Eye (tissue), 1 donor: ENCODE measurements at regions not wholly inside any gene's neighbourhood (a gene's known extent, or its start where the extent isn't known, plus 50 kb on each side); places are given as distances from the start of the nearest gene placed in this dataset.

Source experiments
- DNase-seq: peaks from one replicate; pipeline ENCODE4 v3.0.0-alpha.2; 2015

GRCh38 chr6:153872946-153873345 lies 166.1 kb upstream of the OPRM1 start:
- peak; percentile 20 for DNase-seq

- no peak for DNase-seq
Observed at GRCh38 chr6:153862927-153863326, 176.1 kb upstream of the OPRM1 start.

GRCh38 chr6:153862139-153862538 lies 176.9 kb upstream of the OPRM1 start:
- DNase-seq = no peak

GRCh38 chr6:153858529-153858928 lies 180.5 kb upstream of the OPRM1 start:
- no peak for DNase-seq

GRCh38 chr6:153856929-153857376 lies 182.1 kb upstream of the OPRM1 start:
- DNase-seq = no peak

- no peak for DNase-seq
Observed at GRCh38 chr6:153852481-153852880, 186.6 kb upstream of the OPRM1 start.

- no peak for DNase-seq
Observed at GRCh38 chr6:153852034-153852433, 187.0 kb upstream of the OPRM1 start.

- DNase-seq = no peak
Observed at GRCh38 chr6:153849072-153849779, 189.8 kb upstream of the OPRM1 start.

- no peak for DNase-seq
Observed at GRCh38 chr6:153843420-153843819, 195.6 kb upstream of the OPRM1 start.

- DNase-seq = no peak
Observed at GRCh38 chr6:153842491-153842890, 196.5 kb upstream of the OPRM1 start.

- peak; percentile 16 for DNase-seq
Observed at GRCh38 chr6:153840039-153840850, 198.8 kb upstream of the OPRM1 start.

GRCh38 chr6:153832543-153832942 lies 206.5 kb upstream of the OPRM1 start:
- DNase-seq = no peak

- no peak for DNase-seq
Observed at GRCh38 chr6:153831350-153832078, 207.5 kb upstream of the OPRM1 start.

- DNase-seq = no peak
Observed at GRCh38 chr6:153817173-153817572, 221.9 kb upstream of the OPRM1 start.

GRCh38 chr6:153816366-153816765 lies 222.7 kb upstream of the OPRM1 start:
- peak; percentile 37 for DNase-seq

GRCh38 chr6:153814136-153814535 lies 224.9 kb upstream of the OPRM1 start:
- DNase-seq = no peak

- DNase-seq = no peak
Observed at GRCh38 chr6:153804755-153805330, 234.2 kb upstream of the OPRM1 start.

- DNase-seq = no peak
Observed at GRCh38 chr6:153801917-153802316, 237.1 kb upstream of the OPRM1 start.

- no peak for DNase-seq
Observed at GRCh38 chr6:153800580-153801188, 238.4 kb upstream of the OPRM1 start.

GRCh38 chr6:153790876-153791473 lies 248.1 kb upstream of the OPRM1 start:
- DNase-seq = no peak

- DNase-seq = no peak
Observed at GRCh38 chr6:153790048-153790447, 249.0 kb upstream of the OPRM1 start.

- DNase-seq = no peak
Observed at GRCh38 chr6:153787341-153787606, 251.8 kb upstream of the OPRM1 start.

GRCh38 chr6:153781306-153781705 lies 257.7 kb upstream of the OPRM1 start:
- DNase-seq = no peak
